Uterus (tissue), 3 donors: ENCODE measurements at regions not wholly inside any gene's neighbourhood (a gene's known extent, or its start where the extent isn't known, plus 50 kb on each side); places are given as distances from the start of the nearest gene placed in this dataset.

ENCODE experiments used
- DNase-seq, 2 donors: peaks; one replicate each; pipeline ENCODE4 v3.0.0-alpha.2; 2019 to 2020
- H3K27ac ChIP-seq, 2 donors: fragments of 200-600 bp; sonication (generic); 1 replicate in 1 of 2; 2 replicates in 1 of 2; pipeline ENCODE4 v1.5.1; 2016 to 2018
- H3K27me3 ChIP-seq, 2 donors: fragments of 200-600 bp; sonication (generic); one replicate each; pipeline ENCODE4 v1.5.1; 2018 to 2019; ENCODE audit warnings: control low read depth in 1 of 2
- H3K36me3 ChIP-seq, 2 donors: fragments of 200-600 bp; sonication (generic); one replicate each; pipeline ENCODE4 v1.5.1; 2019; ENCODE audit warnings: control low read depth in 1 of 2
- H3K4me1 ChIP-seq, 2 donors: fragments of 200-600 bp; sonication (generic); one replicate each; pipeline ENCODE4 v1.5.1; 2018 to 2019; ENCODE audit warnings: control low read depth in 1 of 2
- H3K4me3 ChIP-seq, 2 donors: fragments of 200-600 bp; sonication (generic); 1 replicate in 1 of 2; 2 replicates in 1 of 2; pipeline ENCODE4 v1.5.1; 2018 to 2019; ENCODE audit warnings: mild to moderate bottlenecking in 1 of 2
- H3K9me3 ChIP-seq, 2 donors: fragments of 200-600 bp; sonication (generic); one replicate each; pipeline ENCODE4 v1.5.1; 2019; ENCODE audit warnings: control low read depth in 1 of 2
- CTCF ChIP-seq, 4 experiments: fragments of 200-600 bp in 2 of 4; fragments of 450-650 bp in 2 of 4; sonication (generic) in 2 of 4; IDR thresholded peaks; one replicate each; pipeline ENCODE4 v1.5.1; 2016 to 2019; ENCODE audit warnings: antibody characterized with exemption in 4 of 4, mild to moderate bottlenecking in 2 of 4, moderate library complexity in 1 of 4
- POLR2A ChIP-seq, 2 donors: fragments of 450-650 bp; IDR thresholded peaks; one replicate each; pipeline ENCODE4 v1.6.1; 2016; ENCODE audit warnings: antibody characterized with exemption in 2 of 2, mild to moderate bottlenecking in 1 of 2, moderate library complexity in 1 of 2
- intact Hi-C: fragments of 100-400 bp; cut with DNase I; formaldehyde crosslinking; loops from one replicate; pipeline ENCODE4 v1.15.1; 2023; ENCODE audit warnings: low total_unique reads
- donor health status: DM: yes; HTN: yes; CAD: no.

DNA sequence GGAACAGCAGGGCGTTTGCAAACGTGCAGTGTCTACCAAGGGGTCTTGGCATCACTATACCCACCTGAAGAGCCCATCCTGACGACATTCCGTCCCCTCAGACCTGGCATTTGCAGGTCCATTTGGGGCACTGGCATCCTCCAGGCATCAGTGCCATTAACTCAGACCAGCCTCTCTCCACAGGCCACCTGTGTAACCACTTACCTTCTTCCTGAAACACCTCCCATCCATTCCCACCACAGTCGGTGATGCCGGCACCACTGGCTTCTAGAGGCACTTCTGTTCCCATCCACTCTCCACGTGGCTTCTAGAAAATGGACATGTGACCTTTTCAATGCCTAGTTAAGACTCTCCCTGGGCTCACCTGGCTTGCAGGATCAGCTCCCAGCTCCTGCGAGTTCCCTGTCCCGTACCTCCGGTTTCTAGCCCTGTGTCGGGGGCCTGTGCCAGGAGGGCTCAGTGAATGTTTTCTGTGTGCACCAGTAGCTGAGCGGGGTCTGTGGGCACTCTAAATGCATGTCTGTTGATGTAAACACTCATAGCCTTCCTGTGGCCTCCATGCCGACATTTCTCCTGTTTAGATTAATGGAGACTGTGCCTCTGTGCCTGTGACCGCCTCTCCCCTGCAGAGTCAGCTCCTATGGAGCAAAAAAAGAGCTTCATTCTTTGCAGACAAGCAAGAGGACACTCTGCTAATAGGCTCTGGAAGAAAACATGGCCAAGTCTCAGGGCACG lies 458.0 kb upstream of the HS6ST1 start:
- Histone ChIP-seq H3K4me1 (no peaks in the 10 kb centered on the region), H3K36me3 (no peaks in the 10 kb centered on the region), H3K9me3 (no peaks in the 10 kb centered on the region), H3K4me3 (no peak overlapping the region), H3K27ac (no peak overlapping the region), H3K27me3 (no peaks in the 10 kb centered on the region)
- no peak for DNase-seq
- intact Hi-C loops, result no loop called here
- no peak for TF ChIP-seq POLR2A (IDR thresholded peaks at IDR 0.05)

GRCh38 chr2:128777196-128778035 lies 458.7 kb upstream of the HS6ST1 start:
- no peak overlapping the region for H3K4me3 ChIP-seq
- H3K4me1 ChIP-seq, result no peaks in the 10 kb centered on the region
- H3K27ac ChIP-seq, result no peak overlapping the region
- no peak for TF ChIP-seq CTCF (IDR thresholded peaks at IDR 0.05)
- no peak for TF ChIP-seq POLR2A (IDR thresholded peaks at IDR 0.05)
- no peaks in the 10 kb centered on the region for H3K36me3 ChIP-seq
- no peaks in the 10 kb centered on the region for H3K27me3 ChIP-seq
- DNase-seq, result no peak
- intact Hi-C loops, result no loop called here
- H3K9me3 ChIP-seq, result no peaks in the 10 kb centered on the region

DNA sequence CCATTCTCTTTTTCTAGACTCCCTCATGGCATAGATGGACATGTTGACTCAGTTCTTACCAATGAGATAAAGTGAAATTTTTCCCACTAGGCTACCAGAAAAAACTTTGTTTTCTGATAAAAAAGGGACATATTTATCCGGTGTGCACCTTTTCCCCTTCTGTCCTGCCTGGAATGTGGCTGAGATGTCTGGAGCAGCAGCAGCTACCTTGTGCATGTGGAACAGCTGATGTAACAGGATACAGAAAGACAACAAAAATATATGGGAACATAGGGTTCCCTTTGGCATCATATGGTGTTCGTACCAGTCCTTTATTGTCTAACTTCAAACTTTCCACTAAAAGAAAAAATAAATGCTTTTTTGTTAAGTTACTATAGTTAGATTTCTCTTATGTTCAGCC lies 460.2 kb upstream of the HS6ST1 start:
- H3K4me3 ChIP-seq, result no peak overlapping the region
- intact Hi-C loops, result no loop called here
- H3K27me3 ChIP-seq, result no peaks in the 10 kb centered on the region
- H3K27ac ChIP-seq, result no peak overlapping the region
- no peak for DNase-seq
- H3K9me3 ChIP-seq, result no peaks in the 10 kb centered on the region
- H3K36me3 ChIP-seq, result no peaks in the 10 kb centered on the region
- no peaks in the 10 kb centered on the region for H3K4me1 ChIP-seq
- TF ChIP-seq CTCF (IDR thresholded peaks at IDR 0.05), result no peak
- TF ChIP-seq POLR2A (IDR thresholded peaks at IDR 0.05), result no peak

DNA sequence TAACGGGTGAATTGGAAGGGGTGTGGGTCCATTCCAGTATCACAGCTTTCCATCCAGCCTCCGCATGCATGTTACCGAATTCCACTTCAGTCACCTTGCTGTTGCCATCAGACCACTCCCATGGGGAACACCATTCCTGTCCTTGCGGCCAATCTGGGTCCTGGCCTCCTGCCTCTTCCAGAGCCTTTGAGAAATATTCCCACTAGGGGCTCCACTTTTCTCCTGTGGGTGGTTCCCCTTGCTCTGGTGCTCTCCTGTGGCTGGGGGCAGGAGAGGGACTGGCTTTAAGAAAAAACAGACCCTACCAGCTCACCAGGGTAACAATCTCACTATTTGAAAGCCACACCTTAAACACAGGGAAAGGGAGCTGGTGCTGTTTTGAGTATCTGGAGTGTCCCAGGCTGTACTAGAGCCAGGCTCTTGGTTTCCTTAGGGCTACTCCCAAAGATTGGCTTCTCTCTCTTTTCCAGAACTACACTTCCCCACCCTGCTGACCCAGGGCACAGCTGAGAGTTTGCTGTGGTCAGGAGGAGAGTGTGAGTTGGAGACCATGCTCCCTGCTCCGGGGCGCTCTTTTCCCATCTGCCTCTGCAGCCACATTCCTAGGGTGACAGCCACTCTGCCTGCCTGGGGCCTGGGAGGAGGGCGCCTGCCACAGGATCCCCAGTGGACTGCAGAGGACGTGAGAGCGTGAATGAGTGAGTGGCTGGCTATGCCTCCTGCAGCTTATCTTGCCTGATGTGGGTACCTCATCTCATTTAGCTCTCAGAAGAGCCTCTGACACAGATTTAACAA lies 460.8 kb upstream of the HS6ST1 start:
- Histone ChIP-seq H3K9me3 (no peaks in the 10 kb centered on the region), H3K27me3 (no peaks in the 10 kb centered on the region), H3K4me3 (no peak overlapping the region), H3K4me1 (no peaks in the 10 kb centered on the region), H3K27ac (no peak overlapping the region), H3K36me3 (no peaks in the 10 kb centered on the region)
- no peak for DNase-seq
- intact Hi-C loops, result no loop called here
- no peak for TF ChIP-seq POLR2A (IDR thresholded peaks at IDR 0.05)
- TF ChIP-seq CTCF (IDR thresholded peaks at IDR 0.05), result no peak

DNA sequence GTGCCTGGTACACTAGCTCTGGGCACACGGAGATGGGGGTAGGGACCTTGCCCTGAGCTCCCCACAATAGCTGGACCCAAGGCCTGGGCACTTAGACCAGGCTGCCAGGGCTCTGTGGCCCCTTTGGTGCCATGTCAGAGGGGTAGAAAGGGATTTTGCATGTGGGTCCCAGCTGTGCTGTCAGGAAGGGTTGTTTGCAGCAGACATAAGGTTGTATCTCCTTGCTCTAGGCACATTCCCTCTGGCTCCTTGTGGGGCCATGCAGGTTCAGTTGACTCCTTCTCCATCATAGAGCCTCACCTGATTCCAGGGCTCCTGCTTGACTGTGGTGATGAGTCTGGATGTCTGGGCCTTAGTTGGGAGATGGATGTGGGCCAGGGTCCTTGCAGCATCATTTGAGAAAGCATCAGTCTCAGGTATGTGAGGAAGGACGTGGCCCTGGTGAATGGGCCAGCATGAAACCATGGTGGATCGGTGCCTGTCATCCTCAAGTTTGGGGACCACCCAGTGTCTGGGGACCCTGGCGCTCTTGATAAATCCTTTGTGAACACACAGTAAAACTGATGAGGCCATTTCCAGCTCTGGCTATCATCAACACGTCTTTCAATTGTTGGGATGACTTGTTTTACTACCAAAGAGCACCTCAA lies 461.9 kb upstream of the HS6ST1 start:
- no peak overlapping the region for H3K4me3 ChIP-seq
- no peak overlapping the region for H3K27ac ChIP-seq
- H3K9me3 ChIP-seq, result no peaks in the 10 kb centered on the region
- no peak for DNase-seq
- H3K36me3 ChIP-seq, result no peaks in the 10 kb centered on the region
- no peaks in the 10 kb centered on the region for H3K27me3 ChIP-seq
- intact Hi-C loops, result no loop called here
- no peak for TF ChIP-seq CTCF (IDR thresholded peaks at IDR 0.05)
- H3K4me1 ChIP-seq, result no peaks in the 10 kb centered on the region
